ENCODE measurements at regions not wholly inside any gene's neighbourhood (a gene's known extent, or its start where the extent isn't known, plus 50 kb on each side); places are given as distances from the start of the nearest gene placed in this dataset.

DNA sequence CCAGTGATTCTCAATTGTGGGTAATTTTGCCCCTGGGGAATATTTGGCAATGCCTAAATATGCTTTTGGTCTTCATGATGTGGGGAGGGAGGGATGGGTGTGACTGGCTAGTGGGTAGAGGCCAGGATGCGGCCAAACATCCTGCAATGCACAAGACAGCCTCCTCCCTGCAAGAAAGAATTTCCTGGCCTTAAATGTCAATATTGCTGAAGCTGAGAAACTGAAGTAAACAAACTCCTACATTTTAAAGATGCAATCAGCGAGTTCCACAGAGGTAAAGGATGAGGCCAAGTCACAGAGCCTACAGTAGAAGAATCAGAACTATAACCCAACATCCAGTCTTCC is 272.9 kb upstream of the EPHA4 start:
- intact Hi-C loops (cut with micrococcal nuclease), result no loop called here
- no peak overlapping the region for H3K27ac ChIP-seq (ENCODE audit: low read depth in 1 of 2, low read length in 2 of 2)
- Mint-ChIP-seq H3K27ac (no peak overlapping the region), H3K4me3 (no peak overlapping the region), H3K27me3 (ENCODE audit: low read depth in 3 of 3) (no peaks in the 10 kb centered on the region), H3K9me3 (peaks cover 0 to 5% (median 2%) of the 10 kb centered on the region in 7 donors), H3K36me3 (no peaks in the 10 kb centered on the region), H3K4me1 (no peaks in the 10 kb centered on the region)
- DNase-seq, result no peak
- no peaks in the 10 kb centered on the region for H3K36me3 ChIP-seq (replicated peaks in 1 of 2; ENCODE audit: control insufficient read depth in 1 of 2, insufficient read depth in 2 of 2, low read length in 2 of 2)
- H3K4me3 ChIP-seq (replicated peaks in 1 of 3; ENCODE audit: low read depth in 2 of 3, low read length in 3 of 3), result no peak overlapping the region
- no peak overlapping the region for H3K9ac ChIP-seq (ENCODE audit: insufficient read depth, low read length, poor library complexity, severe bottlenecking)
- peaks cover 2 to 13% of the 10 kb centered on the region in 2 donors for H3K9me3 ChIP-seq (replicated peaks in 1 of 2; ENCODE audit: control insufficient read depth in 1 of 2, insufficient read depth in 1 of 2, low read length in 2 of 2)
- H4K20me1 ChIP-seq (ENCODE audit: insufficient read depth, low read length), result no peaks in the 10 kb centered on the region
- H3K27me3 ChIP-seq (ENCODE audit: control insufficient read depth in 2 of 2, insufficient read depth in 2 of 2, low read length in 2 of 2), result no peaks in the 10 kb centered on the region
- H3K4me1 ChIP-seq (ENCODE audit: control insufficient read depth in 1 of 2, insufficient read depth in 2 of 2, low read length in 2 of 2), result no peaks in the 10 kb centered on the region
- H3K4me2 ChIP-seq (replicated peaks; ENCODE audit: extremely low read depth, low read length, poor library complexity, severe bottlenecking), result no peak overlapping the region
- TF ChIP-seq, protein P1, sequence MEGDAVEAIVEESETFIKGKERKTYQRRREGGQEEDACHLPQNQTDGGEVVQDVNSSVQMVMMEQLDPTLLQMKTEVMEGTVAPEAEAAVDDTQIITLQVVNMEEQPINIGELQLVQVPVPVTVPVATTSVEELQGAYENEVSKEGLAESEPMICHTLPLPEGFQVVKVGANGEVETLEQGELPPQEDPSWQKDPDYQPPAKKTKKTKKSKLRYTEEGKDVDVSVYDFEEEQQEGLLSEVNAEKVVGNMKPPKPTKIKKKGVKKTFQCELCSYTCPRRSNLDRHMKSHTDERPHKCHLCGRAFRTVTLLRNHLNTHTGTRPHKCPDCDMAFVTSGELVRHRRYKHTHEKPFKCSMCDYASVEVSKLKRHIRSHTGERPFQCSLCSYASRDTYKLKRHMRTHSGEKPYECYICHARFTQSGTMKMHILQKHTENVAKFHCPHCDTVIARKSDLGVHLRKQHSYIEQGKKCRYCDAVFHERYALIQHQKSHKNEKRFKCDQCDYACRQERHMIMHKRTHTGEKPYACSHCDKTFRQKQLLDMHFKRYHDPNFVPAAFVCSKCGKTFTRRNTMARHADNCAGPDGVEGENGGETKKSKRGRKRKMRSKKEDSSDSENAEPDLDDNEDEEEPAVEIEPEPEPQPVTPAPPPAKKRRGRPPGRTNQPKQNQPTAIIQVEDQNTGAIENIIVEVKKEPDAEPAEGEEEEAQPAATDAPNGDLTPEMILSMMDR (IDR thresholded peaks at IDR 0.05), result no peak
- H2AFZ ChIP-seq (ENCODE audit: insufficient read depth, low read depth, low read length, poor library complexity, severe bottlenecking), result no peak overlapping the region
- no CpG with 5 or more reads among the region's 2 CpGs for WGBS (ENCODE audit: insufficient coverage)
- no peaks in the 10 kb centered on the region for H3K79me2 ChIP-seq (ENCODE audit: insufficient read depth, low read length)

DNA sequence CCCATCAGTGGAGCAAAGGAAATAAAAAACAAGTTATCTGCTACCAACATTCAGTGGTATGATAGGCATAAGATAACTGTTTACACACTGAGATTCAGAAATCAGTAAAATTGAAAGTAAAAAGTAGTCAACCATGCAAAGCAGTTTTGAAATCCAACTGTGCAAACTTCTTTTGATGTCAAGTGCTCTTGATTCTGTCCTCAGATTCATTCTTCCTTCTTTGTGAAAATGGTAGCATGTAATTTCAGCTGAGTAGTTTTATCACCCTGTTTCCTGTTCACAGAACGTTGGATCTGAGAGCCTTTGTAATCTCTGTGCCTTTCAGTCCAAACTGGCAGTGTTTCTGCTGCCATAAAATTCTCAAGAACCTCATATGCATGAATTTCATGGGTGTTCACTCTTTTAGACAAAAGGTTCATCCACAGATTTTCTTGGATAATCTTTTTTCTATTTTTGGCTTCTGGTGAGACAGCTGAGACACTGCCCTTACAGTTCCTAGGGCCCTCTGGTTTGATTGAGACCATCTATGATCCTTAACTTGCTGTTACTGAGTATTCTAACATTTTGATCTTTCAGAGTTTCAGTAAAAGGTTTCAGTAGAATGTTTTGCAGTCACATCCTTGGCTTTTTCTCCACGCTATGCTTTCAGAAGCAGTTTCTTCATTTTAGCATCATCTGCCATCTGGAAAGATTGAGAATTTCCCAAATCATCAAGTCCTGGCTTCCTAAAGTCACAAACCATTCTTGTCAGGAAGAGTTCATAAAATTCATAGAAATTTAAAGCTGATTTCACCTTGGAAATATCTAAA is 272.3 kb upstream of the EPHA4 start:
- Histone ChIP-seq H3K27me3 (ENCODE audit: control insufficient read depth in 2 of 2, insufficient read depth in 2 of 2, low read length in 2 of 2) (no peaks in the 10 kb centered on the region), H3K4me2 (replicated peaks; ENCODE audit: extremely low read depth, low read length, poor library complexity, severe bottlenecking) (no peak overlapping the region), H3K4me3 (replicated peaks in 1 of 3; ENCODE audit: low read depth in 2 of 3, low read length in 3 of 3) (no peak overlapping the region), H3K4me1 (ENCODE audit: control insufficient read depth in 1 of 2, insufficient read depth in 2 of 2, low read length in 2 of 2) (no peaks in the 10 kb centered on the region), H3K9ac (ENCODE audit: insufficient read depth, low read length, poor library complexity, severe bottlenecking) (no peak overlapping the region), H3K9me3 (replicated peaks in 1 of 2; ENCODE audit: control insufficient read depth in 1 of 2, insufficient read depth in 1 of 2, low read length in 2 of 2) (peaks cover 2 to 13% of the 10 kb centered on the region in 2 donors), H3K79me2 (ENCODE audit: insufficient read depth, low read length) (no peaks in the 10 kb centered on the region), H3K27ac (ENCODE audit: low read depth in 1 of 2, low read length in 2 of 2) (no peak overlapping the region), H4K20me1 (ENCODE audit: insufficient read depth, low read length) (no peaks in the 10 kb centered on the region), H3K36me3 (replicated peaks in 1 of 2; ENCODE audit: control insufficient read depth in 1 of 2, insufficient read depth in 2 of 2, low read length in 2 of 2) (no peaks in the 10 kb centered on the region), H2AFZ (ENCODE audit: insufficient read depth, low read depth, low read length, poor library complexity, severe bottlenecking) (no peak overlapping the region)
- WGBS (ENCODE audit: insufficient coverage), result 50% methylated on average over 2 of the region's 2 CpGs
- Mint-ChIP-seq H3K4me3 (no peak overlapping the region), H3K9me3 (peaks cover 0 to 5% (median 2%) of the 10 kb centered on the region in 7 donors), H3K36me3 (no peaks in the 10 kb centered on the region), H3K4me1 (no peaks in the 10 kb centered on the region), H3K27me3 (ENCODE audit: low read depth in 3 of 3) (no peaks in the 10 kb centered on the region), H3K27ac (no peak overlapping the region)
- intact Hi-C loops (cut with micrococcal nuclease), result no loop called here
- DNase-seq, result no peak
- TF ChIP-seq, protein P1 (IDR thresholded peaks at IDR 0.05), result no peak

All from CD14-positive monocyte (primary cell).